Heart right ventricle (tissue), 16 donors: ENCODE measurements at regions not wholly inside any gene's neighbourhood (a gene's known extent, or its start where the extent isn't known, plus 50 kb on each side); places are given as distances from the start of the nearest gene placed in this dataset.

Source experiments
- ATAC-seq, 8 donors: fragments of 200-7000 bp; cut with Tn5 transposase; one replicate each; pipeline ENCODE4 v1.9.1; 2020; ENCODE audit warnings: mild to moderate bottlenecking in 8 of 8, moderate library complexity in 8 of 8, moderate number of reproducible peaks in 1 of 8
- DNase-seq, 2 donors: peaks; one replicate each; pipeline ENCODE4 v3.0.0-alpha.2; 2020
- H3K27ac ChIP-seq, 10 donors: fragments of 200-600 bp; sonication (generic) in 2 of 10; one replicate each; pipeline versions ENCODE4 v1.5.0 to v1.8.0; 2020 to 2022; ENCODE audit warnings: mild to moderate bottlenecking in 3 of 10
- H3K27me3 ChIP-seq, 7 donors: fragments of 200-600 bp; one replicate each; pipeline ENCODE4 v1.8.0; 2021 to 2022; ENCODE audit warnings: mild to moderate bottlenecking in 2 of 7
- H3K36me3 ChIP-seq, 9 donors: fragments of 200-600 bp; sonication (generic) in 1 of 9; one replicate each; pipeline versions ENCODE4 v1.5.0 to v1.8.0; 2020 to 2022; ENCODE audit warnings: mild to moderate bottlenecking in 2 of 9
- H3K4me1 ChIP-seq, 9 donors: fragments of 200-600 bp; sonication (generic) in 1 of 9; one replicate each; pipeline versions ENCODE4 v1.5.0 to v1.8.0; 2020 to 2022; ENCODE audit warnings: mild to moderate bottlenecking in 4 of 9
- H3K4me3 ChIP-seq, 10 donors: fragments of 200-600 bp; sonication (generic) in 2 of 10; one replicate each; pipeline versions ENCODE4 v1.5.0 to v1.8.0; 2020 to 2022; ENCODE audit warnings: mild to moderate bottlenecking in 7 of 10, moderate library complexity in 2 of 10
- H3K9me3 ChIP-seq, 11 donors: fragments of 200-600 bp in 10 of 11; sonication (generic) in 2 of 11; one replicate each; pipeline versions ENCODE4 v1.5.0 to v1.8.0; 2013 to 2022; ENCODE audit warnings: mild to moderate bottlenecking in 2 of 11, control low read depth in 1 of 11, moderate library complexity in 1 of 11
- WGBS, 2 donors: extraction: QIAGEN DNeasy Blood & Tissue Kit; methylation state at CpG; one replicate each; pipeline ENCODE4 v1.1.7; 2013; ENCODE audit warnings: inconsistent platforms in 1 of 2; 5-methylcytosine and 5-hydroxymethylcytosine counted together
- intact Hi-C, 10 donors: fragments of 100-400 bp; cut with DNase I; formaldehyde crosslinking; loops; one replicate each; pipeline versions ENCODE4 v1.11.1 to v1.14.2; 2022
- TF ChIP-seq, protein P1 (sequence below), 9 donors: fragments of 200-600 bp; sonication (generic) in 2 of 9; IDR thresholded peaks; one replicate each; pipeline versions ENCODE4 v1.5.0 to v1.8.0; 2021 to 2022; ENCODE audit warnings: antibody characterized with exemption in 9 of 9, mild to moderate bottlenecking in 5 of 9, moderate library complexity in 1 of 9
- donor health status: Arrhythmogenic right ventricular cardiomyopathy.
- donor health status: ischemic (EF 13 %, LVEDD 7.1; RV severe dilation, severe dysfunction).
- donor health status: healthy with polysubstance abuse.
- donor health status: DM: no; HTN: yes; CAD: no.
- donor health status: DM: no; HTN: no; CAD: no.
- donor health status: ischemic (EF 25% LVEDD 6.9; RV normal size, moderate dysfunction).
- donor health status: ischemic (EF 25% LVEDD 5.7; RV mildly dilated, moderate dysfunction).
- donor health status: healthy.
- donor health status: DM: yes; HTN: yes; CAD: no.
- donor health status: Ischemic cardiomyopathy.
- donor health status: ischemic (EF 35%, LVEDD 5.7; RV mildly dilated, moderate dysfunction).
- donor health status: nonischemic (EF 11% LVEDD 7.7; RV severe dilation, severe dysfunction).
- donor health status: DM: yes; HTN: yes; CAD: no.
- donor health status: PGD.
- donor health status: ischemic (EF 29% LVEDD 5.4; RV normal size, mild dysfunction).
- donor health status: nonischemic (EF 23%, LVEDD 6.1; RV moderate dilation, normal function).

DNA sequence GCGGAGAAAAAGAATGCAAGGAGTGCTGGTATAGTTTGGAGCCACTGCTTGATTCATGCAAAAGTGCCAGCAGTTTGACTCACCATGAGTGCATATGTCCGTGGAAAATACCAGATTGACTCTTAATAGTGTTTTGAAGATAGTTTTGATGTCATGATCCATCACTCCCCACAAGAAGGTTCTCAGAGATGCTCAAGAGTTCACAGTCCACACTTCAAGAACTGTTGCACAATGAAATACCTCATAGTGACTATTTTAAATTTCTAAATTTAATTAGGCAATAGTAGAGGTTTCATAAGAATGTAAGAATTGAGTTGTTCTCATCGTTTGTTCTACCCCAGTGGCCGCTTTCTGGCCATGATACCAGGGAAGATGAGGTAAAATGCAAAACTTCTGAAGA is 286.6 kb upstream of the RGS6 start:
- H3K4me1 ChIP-seq: peaks cover 0 to 2% (median 0%) of the 10 kb centered on the region in 9 donors
- H3K27me3 ChIP-seq: no peaks in the 10 kb centered on the region
- ATAC-seq: no peak
- no peak for DNase-seq
- TF ChIP-seq, protein P1, sequence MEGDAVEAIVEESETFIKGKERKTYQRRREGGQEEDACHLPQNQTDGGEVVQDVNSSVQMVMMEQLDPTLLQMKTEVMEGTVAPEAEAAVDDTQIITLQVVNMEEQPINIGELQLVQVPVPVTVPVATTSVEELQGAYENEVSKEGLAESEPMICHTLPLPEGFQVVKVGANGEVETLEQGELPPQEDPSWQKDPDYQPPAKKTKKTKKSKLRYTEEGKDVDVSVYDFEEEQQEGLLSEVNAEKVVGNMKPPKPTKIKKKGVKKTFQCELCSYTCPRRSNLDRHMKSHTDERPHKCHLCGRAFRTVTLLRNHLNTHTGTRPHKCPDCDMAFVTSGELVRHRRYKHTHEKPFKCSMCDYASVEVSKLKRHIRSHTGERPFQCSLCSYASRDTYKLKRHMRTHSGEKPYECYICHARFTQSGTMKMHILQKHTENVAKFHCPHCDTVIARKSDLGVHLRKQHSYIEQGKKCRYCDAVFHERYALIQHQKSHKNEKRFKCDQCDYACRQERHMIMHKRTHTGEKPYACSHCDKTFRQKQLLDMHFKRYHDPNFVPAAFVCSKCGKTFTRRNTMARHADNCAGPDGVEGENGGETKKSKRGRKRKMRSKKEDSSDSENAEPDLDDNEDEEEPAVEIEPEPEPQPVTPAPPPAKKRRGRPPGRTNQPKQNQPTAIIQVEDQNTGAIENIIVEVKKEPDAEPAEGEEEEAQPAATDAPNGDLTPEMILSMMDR (IDR thresholded peaks at IDR 0.05): no peak
- H3K4me3 ChIP-seq: no peak overlapping the region
- intact Hi-C loops: no loop called here
- H3K27ac ChIP-seq: no peak overlapping the region
- peaks cover 0 to 6% (median 0%) of the 10 kb centered on the region in 9 donors for H3K36me3 ChIP-seq
- 94 to 97% methylated on average over 4 of the region's 4 CpGs for WGBS, 2 donors
- peaks cover 0 to 29% (median 16%) of the 10 kb centered on the region in 11 donors for H3K9me3 ChIP-seq

DNA sequence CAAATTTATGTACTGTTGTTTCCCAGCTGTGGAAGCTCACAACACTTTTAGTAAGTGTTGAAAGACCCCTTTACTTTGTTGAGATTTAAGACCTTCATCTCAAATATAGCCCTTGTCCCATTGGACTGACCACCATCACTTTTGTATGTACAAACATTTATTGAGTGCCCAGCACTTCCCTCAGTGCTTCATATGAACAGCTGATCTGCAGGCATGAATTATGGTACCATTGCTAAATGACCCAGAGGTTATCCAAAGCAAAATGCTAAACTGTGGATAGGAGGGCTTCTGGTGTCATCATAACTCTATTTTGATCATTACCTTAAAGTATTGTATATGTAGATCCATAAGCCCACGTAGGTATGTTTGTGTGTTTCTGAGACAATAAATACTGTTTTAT is 285.7 kb upstream of the RGS6 start:
- Histone ChIP-seq H3K36me3 (peaks cover 0 to 14% (median 0%) of the 10 kb centered on the region in 9 donors), H3K4me3 (no peak overlapping the region), H3K9me3 (peaks cover 0 to 29% (median 16%) of the 10 kb centered on the region in 11 donors), H3K27me3 (no peaks in the 10 kb centered on the region), H3K4me1 (peaks cover 0 to 9% (median 7%) of the 10 kb centered on the region in 9 donors), H3K27ac (no peak overlapping the region)
- ATAC-seq: no peak
- DNase-seq: no peak
- TF ChIP-seq, protein P1 (IDR thresholded peaks at IDR 0.05): no peak
- intact Hi-C loops: no loop called here
- 94 to 98% methylated on average over 1 of the region's 1 CpG for WGBS, 2 donors

DNA sequence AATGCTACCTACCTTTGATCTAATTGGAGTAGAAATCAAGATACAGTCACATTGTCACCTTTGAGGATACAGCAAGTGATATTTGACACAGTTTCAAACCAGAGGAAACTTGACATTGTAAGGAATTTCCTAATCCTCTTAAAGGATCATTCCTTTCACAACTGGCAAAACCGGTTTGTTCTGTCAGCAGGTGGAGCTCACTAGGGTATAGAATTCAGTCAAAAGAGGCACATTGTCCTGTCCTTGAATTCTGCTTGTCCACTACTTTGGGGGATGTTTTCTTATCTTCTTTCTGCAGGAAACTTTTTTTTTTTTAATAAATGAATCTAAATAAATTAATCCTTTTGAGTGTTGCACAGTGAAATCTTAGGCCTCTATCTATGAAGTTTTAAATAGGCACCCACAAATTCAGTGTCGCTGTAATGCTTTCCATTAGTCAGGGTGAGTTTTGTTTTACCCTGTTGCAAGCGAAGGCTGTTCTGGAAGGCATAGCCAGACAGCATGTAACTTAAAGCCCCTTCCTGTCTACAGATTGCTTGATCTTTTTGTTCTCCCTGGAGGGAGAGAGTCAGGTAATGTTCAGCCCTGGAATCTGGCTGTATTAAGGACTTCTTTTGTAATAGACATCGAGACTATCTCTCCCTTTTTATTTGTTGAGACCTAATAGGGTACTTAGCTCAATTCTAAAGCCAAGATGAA is 285.0 kb upstream of the RGS6 start:
- DNase-seq (no peak), ATAC-seq (no peak)
- intact Hi-C loops: no loop called here
- H3K27ac ChIP-seq: no peak overlapping the region
- TF ChIP-seq, protein P1 (IDR thresholded peaks at IDR 0.05): no peak
- H3K4me3 ChIP-seq: no peak overlapping the region
- H3K9me3 ChIP-seq: peaks cover 0 to 29% (median 15%) of the 10 kb centered on the region in 11 donors
- H3K27me3 ChIP-seq: no peaks in the 10 kb centered on the region
- WGBS, 2 donors: 79 to 88% methylated on average over 4 of the region's 4 CpGs
- H3K4me1 ChIP-seq: peaks cover 0 to 14% (median 10%) of the 10 kb centered on the region in 9 donors
- peaks cover 0 to 20% (median 0%) of the 10 kb centered on the region in 9 donors for H3K36me3 ChIP-seq

DNA sequence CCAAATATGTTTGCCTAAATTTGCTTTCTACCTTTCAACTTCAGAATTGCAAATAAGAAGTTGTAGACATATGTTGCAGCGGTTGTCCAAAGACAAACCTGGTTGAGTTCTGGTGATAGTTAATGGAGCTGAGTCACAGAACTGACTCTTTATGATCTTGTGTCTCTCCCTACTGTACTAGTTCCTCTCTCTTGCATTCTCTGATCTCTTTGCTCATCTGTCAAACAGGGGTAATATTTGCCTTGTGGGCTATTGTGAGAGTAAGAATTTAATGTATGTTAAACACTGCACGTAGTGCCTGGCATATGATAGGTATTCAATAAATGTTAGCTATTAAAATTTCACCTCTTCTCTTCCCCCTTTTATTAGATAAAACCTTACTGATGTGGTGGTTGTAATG is 283.5 kb upstream of the RGS6 start:
- 95 to 98% methylated on average over 2 of the region's 2 CpGs for WGBS, 2 donors
- no peaks in the 10 kb centered on the region for H3K27me3 ChIP-seq
- no peak overlapping the region for H3K4me3 ChIP-seq
- peaks cover 0 to 28% (median 13%) of the 10 kb centered on the region in 11 donors for H3K9me3 ChIP-seq
- no peak for DNase-seq
- ATAC-seq: no peak
- TF ChIP-seq, protein P1 (IDR thresholded peaks at IDR 0.05): no peak
- H3K4me1 ChIP-seq: peaks cover 0 to 14% (median 10%) of the 10 kb centered on the region in 9 donors
- intact Hi-C loops: no loop called here
- H3K36me3 ChIP-seq: peaks cover 0 to 23% (median 0%) of the 10 kb centered on the region in 9 donors
- H3K27ac ChIP-seq: no peak overlapping the region
